ENCODE measurements at regions not wholly inside any gene's neighbourhood (a gene's known extent, or its start where the extent isn't known, plus 50 kb on each side); places are given as distances from the start of the nearest gene placed in this dataset.

DNA sequence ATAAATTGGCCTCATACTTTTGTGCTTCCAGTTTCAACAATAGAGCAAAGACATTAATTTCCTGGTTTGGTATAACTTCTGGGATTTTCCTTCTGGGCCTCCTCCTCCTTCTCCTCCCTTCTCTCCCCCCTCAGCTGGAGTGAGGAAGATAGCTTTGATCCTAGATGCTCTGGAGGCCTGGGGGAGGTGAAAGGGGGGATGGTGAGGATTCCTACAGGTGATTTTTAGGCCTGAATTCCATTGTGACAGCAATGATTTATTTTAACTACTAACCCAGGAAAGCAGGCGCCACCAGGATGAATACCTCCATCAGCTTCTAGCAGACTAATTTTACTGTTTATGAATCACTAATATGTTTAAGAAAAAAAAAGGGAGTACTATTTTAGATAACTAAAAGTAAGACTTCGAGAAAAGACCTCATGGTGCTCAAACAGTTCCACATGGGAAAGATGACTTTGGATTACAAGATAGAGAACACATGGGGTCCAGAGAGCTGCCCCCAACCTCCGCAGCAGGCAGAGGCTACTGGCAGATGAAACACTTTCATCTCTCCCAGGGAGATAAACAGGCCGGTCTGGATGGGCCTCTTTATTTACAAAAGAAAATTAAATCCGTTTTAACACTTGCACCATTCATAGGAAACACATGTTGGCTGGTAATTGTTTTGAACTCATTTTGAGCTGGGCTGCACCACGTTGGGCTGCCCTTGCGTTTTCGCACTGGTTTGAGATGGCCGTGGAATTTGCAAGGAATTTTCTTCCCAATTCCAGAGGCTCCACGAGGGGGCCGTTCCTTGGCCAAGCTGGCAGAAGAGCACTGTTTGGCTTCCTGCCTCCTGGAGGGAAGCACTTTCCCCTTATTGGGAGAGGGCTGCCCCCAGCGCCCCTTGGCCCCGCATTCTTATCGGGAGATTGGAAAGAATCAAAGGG is 125.1 kb upstream of the STX18 start:
- Mint-ChIP-seq H3K9me3 (ENCODE audit: unreplicated experiment) (no peaks in the 10 kb centered on the region), H3K4me3 (ENCODE audit: unreplicated experiment) (peak overlapping the region; percentile 64), H3K4me1 (ENCODE audit: unreplicated experiment) (peaks cover 11% of the 10 kb centered on the region), H3K36me3 (ENCODE audit: low read depth, unreplicated experiment) (no peaks in the 10 kb centered on the region), H3K27ac (ENCODE audit: unreplicated experiment) (no peak overlapping the region), H3K27me3 (ENCODE audit: unreplicated experiment) (peaks cover 8% of the 10 kb centered on the region)
- TF ChIP-seq, protein P1, sequence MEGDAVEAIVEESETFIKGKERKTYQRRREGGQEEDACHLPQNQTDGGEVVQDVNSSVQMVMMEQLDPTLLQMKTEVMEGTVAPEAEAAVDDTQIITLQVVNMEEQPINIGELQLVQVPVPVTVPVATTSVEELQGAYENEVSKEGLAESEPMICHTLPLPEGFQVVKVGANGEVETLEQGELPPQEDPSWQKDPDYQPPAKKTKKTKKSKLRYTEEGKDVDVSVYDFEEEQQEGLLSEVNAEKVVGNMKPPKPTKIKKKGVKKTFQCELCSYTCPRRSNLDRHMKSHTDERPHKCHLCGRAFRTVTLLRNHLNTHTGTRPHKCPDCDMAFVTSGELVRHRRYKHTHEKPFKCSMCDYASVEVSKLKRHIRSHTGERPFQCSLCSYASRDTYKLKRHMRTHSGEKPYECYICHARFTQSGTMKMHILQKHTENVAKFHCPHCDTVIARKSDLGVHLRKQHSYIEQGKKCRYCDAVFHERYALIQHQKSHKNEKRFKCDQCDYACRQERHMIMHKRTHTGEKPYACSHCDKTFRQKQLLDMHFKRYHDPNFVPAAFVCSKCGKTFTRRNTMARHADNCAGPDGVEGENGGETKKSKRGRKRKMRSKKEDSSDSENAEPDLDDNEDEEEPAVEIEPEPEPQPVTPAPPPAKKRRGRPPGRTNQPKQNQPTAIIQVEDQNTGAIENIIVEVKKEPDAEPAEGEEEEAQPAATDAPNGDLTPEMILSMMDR (IDR thresholded peaks at IDR 0.05; ENCODE audit: unreplicated experiment) = no peak
- DNase-seq (ENCODE audit: low spot score) = peak; percentile 47

DNA sequence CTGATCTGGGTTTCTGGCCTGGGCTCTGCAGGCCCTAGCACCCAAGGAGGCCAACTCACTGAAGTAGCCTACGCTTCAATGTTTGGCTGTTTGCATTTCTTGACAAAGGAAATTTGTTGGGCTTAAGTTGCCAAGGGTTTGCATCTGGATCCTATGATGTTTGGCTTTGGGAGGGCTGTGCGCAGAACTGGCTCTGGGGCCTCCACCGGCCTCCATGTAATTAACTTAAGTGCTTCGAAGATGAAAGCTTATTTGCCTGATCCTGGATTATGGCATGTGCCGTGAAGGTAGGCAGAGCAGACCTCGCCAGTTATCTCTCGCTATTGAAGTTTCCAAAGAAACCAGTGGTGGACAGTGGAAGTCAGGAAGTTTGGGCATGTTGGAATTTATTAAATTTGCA is 124.3 kb upstream of the STX18 start:
- no peaks in the 10 kb centered on the region for H3K9me3 Mint-ChIP-seq (ENCODE audit: unreplicated experiment)
- no peak overlapping the region for H3K27ac Mint-ChIP-seq (ENCODE audit: unreplicated experiment)
- peaks cover 8% of the 10 kb centered on the region for H3K27me3 Mint-ChIP-seq (ENCODE audit: unreplicated experiment)
- no peak overlapping the region for H3K4me3 Mint-ChIP-seq (ENCODE audit: unreplicated experiment)
- H3K4me1 Mint-ChIP-seq (ENCODE audit: unreplicated experiment) = peaks cover 11% of the 10 kb centered on the region
- TF ChIP-seq, protein P1 (IDR thresholded peaks at IDR 0.05; ENCODE audit: unreplicated experiment) = no peak
- H3K36me3 Mint-ChIP-seq (ENCODE audit: low read depth, unreplicated experiment) = no peaks in the 10 kb centered on the region
- no peak for DNase-seq (ENCODE audit: low spot score)

DNA sequence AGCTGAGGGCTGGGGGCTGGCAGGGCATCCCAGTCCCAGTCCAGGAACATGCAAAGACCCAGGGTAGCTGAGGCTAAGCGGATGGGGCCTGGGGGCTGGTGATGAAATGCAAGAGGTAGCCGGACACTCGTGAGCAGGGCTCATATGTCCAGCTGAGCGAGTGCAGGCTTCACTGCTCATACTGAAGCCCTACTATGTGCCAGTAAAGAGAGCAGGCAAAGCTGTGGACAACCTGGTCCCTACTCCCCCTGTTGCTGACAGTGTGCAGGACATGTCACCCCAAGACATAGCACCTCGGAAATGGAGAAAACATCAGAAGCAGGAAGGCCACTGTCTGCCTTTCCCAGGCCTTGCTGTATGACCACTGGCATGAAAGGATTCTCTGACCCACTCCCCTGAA is 122.4 kb upstream of the STX18 start:
- TF ChIP-seq, protein P1 (IDR thresholded peaks at IDR 0.05; ENCODE audit: unreplicated experiment) = no peak
- no peaks in the 10 kb centered on the region for H3K9me3 Mint-ChIP-seq (ENCODE audit: unreplicated experiment)
- H3K4me3 Mint-ChIP-seq (ENCODE audit: unreplicated experiment) = no peak overlapping the region
- DNase-seq (ENCODE audit: low spot score) = no peak
- H3K36me3 Mint-ChIP-seq (ENCODE audit: low read depth, unreplicated experiment) = no peaks in the 10 kb centered on the region
- H3K4me1 Mint-ChIP-seq (ENCODE audit: unreplicated experiment) = peaks cover 9% of the 10 kb centered on the region
- peaks cover 5% of the 10 kb centered on the region for H3K27me3 Mint-ChIP-seq (ENCODE audit: unreplicated experiment)
- H3K27ac Mint-ChIP-seq (ENCODE audit: unreplicated experiment) = no peak overlapping the region

DNA sequence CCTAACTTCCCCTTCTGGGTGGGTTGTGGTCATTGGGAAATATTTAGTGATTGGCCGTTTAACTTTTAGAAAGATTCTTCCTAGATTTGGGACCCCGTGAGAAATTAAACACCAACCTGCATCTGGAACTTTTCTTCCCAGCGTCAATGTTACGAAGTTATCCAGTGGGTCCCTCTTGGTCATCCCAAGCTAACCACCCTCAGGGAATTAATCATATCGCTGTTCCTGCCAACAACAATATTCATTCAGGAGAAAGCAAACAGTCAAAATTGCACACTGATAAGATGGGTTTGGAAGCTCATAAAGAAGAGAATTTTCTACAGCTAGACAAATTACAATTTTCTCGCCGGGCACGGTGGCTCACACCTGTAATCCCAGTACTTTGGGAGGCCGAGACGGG is 121.2 kb upstream of the STX18 start:
- peaks cover 9% of the 10 kb centered on the region for H3K4me1 Mint-ChIP-seq (ENCODE audit: unreplicated experiment)
- DNase-seq (ENCODE audit: low spot score) = no peak
- H3K27me3 Mint-ChIP-seq (ENCODE audit: unreplicated experiment) = peaks cover 4% of the 10 kb centered on the region
- TF ChIP-seq, protein P1 (IDR thresholded peaks at IDR 0.05; ENCODE audit: unreplicated experiment) = no peak
- H3K27ac Mint-ChIP-seq (ENCODE audit: unreplicated experiment) = no peak overlapping the region
- no peaks in the 10 kb centered on the region for H3K9me3 Mint-ChIP-seq (ENCODE audit: unreplicated experiment)
- no peak overlapping the region for H3K4me3 Mint-ChIP-seq (ENCODE audit: unreplicated experiment)
- H3K36me3 Mint-ChIP-seq (ENCODE audit: low read depth, unreplicated experiment) = no peaks in the 10 kb centered on the region

DNA sequence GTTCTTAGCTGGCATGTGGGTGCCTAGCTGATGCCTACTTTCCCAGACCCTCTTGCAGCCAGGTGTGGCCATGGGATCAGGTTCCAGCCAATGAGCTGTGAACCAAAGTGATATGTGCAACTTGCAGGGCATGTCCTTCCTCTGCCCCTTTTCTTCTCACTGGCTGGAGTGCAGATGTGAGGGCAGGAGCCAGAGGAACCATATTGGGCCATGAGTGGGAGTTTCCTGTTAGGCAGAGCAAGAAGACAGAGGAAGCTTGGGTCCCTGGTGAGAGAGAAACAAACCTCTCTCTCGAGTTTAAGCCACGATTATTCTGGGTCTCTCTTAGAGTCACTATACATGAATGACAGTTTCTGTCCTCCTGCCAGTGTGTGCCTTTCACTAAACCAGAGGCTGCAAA is 120.4 kb upstream of the STX18 start:
- Mint-ChIP-seq H3K27ac (ENCODE audit: unreplicated experiment) (no peak overlapping the region), H3K4me1 (ENCODE audit: unreplicated experiment) (peaks cover 8% of the 10 kb centered on the region), H3K4me3 (ENCODE audit: unreplicated experiment) (no peak overlapping the region), H3K9me3 (ENCODE audit: unreplicated experiment) (no peaks in the 10 kb centered on the region), H3K36me3 (ENCODE audit: low read depth, unreplicated experiment) (no peaks in the 10 kb centered on the region), H3K27me3 (ENCODE audit: unreplicated experiment) (peaks cover 4% of the 10 kb centered on the region)
- DNase-seq (ENCODE audit: low spot score) = no peak
- TF ChIP-seq, protein P1 (IDR thresholded peaks at IDR 0.05; ENCODE audit: unreplicated experiment) = no peak
